HCT116 (cell line): ENCODE measurements at regions not wholly inside any gene's neighbourhood (a gene's known extent, or its start where the extent isn't known, plus 50 kb on each side); places are given as distances from the start of the nearest gene placed in this dataset.

Experiments used
- ATAC-seq: fragments of 200-7000 bp; cut with Tn5 transposase; 2 replicates; pipeline ENCODE4 v1.9.1; 2020; ENCODE audit warnings: mild to moderate bottlenecking, moderate library complexity
- BruUV-seq: library from RNA; stranded (reverse); fragments of 400-500 nt; replicated peaks from 2 replicates; lab custom pipeline; 2021; lab: Mats Ljungman, UMichigan
- CTCF ChIA-PET: fragments of 300-600 bp; sonication (Branson Sonifier 250); formaldehyde crosslinking; loops from one replicate; lab custom pipeline; 2021; ENCODE audit warnings: antibody characterized with exemption; lab: Charles Lee
- POLR2A ChIA-PET: fragments of 300-600, 350-600 bp; sonication (Branson Sonifier 250); formaldehyde crosslinking; loops from one replicate; lab custom pipeline; 2021; ENCODE audit warnings: antibody characterized with exemption; lab: Charles Lee
- RAD21 ChIA-PET, 2 experiments: fragments of 300-600 bp; sonication (Branson Sonifier 250); formaldehyde crosslinking; loops; one replicate each; lab custom pipeline; 2023; ENCODE audit warnings: low total read pairs in 2 of 2; ENCODE audit not compliant: uncharacterized antibody in 2 of 2, unreplicated experiment in 2 of 2, low non-redundant PET in 1 of 2; lab: Charles Lee
- DNase-seq: peaks from one replicate; pipeline ENCODE4 v3.0.0-alpha.2; 2010; ENCODE audit warnings: low read depth, low spot score
- H2AFZ ChIP-seq: fragments of 200-600 bp; shearing (Covaris generic), sonication (generic); 2 replicates; pipeline ENCODE4 v1.6.1; 2017; ENCODE audit warnings: low read depth, mixed run types, mixed read lengths, antibody characterized with exemption, low read length; ENCODE audit not compliant: poor library complexity, severe bottlenecking
- H3K27ac ChIP-seq: 2 replicates; pipeline ENCODE4 v1.5.1; 2012; ENCODE audit warnings: low read depth, low read length
- H3K27me3 ChIP-seq: fragments of 200-600 bp; sonication (generic); 2 replicates; pipeline ENCODE4 v1.6.1; 2016; ENCODE audit warnings: mixed run types, low read length, mixed read lengths; ENCODE audit not compliant: insufficient read depth
- H3K36me3 ChIP-seq, 2 experiments: fragments of 200-500 bp in 1 of 2; fragments of 200-600 bp in 1 of 2; sonication (Bioruptor generic) in 1 of 2; sonication (generic) in 1 of 2; 2 replicates each; pipeline versions ENCODE4 v1.5.1 to v1.6.1; 2014 to 2016; ENCODE audit warnings: low read length in 2 of 2, inconsistent platforms in 1 of 2, mixed read lengths in 1 of 2, mixed run types in 1 of 2; ENCODE audit not compliant: insufficient read depth in 2 of 2, control insufficient read depth in 1 of 2
- H3K4me1 ChIP-seq, 2 experiments: fragments of 200-600 bp in 1 of 2; sonication (generic) in 1 of 2; 2 replicates each; pipeline versions ENCODE4 v1.5.1 to v1.6.1; 2012 to 2017; ENCODE audit warnings: low read length in 2 of 2, inconsistent platforms in 1 of 2, mild to moderate bottlenecking in 1 of 2, mixed read lengths in 1 of 2, mixed run types in 1 of 2, moderate library complexity in 1 of 2; ENCODE audit not compliant: insufficient read depth in 2 of 2, control insufficient read depth in 1 of 2
- H3K4me2 ChIP-seq: fragments of 200-600 bp; sonication (generic); 2 replicates; pipeline ENCODE4 v1.6.1; 2017; ENCODE audit warnings: mixed run types, low read length, mixed read lengths
- H3K4me3 ChIP-seq, 2 experiments: fragments of 200-600 bp in 1 of 2; sonication (generic) in 1 of 2; replicated peaks in 1 of 2; 2 replicates each; pipeline ENCODE4 v1.5.1; 2011 to 2016; ENCODE audit warnings: low read length in 2 of 2, control low read depth in 1 of 2, low read depth in 1 of 2, mild to moderate bottlenecking in 1 of 2, mixed read lengths in 1 of 2, mixed run types in 1 of 2
- H3K79me2 ChIP-seq: fragments of 200-600 bp; sonication (generic); 2 replicates; pipeline ENCODE4 v1.6.1; 2017; ENCODE audit warnings: mild to moderate bottlenecking, mixed run types, low read length, moderate library complexity, mixed read lengths; ENCODE audit not compliant: insufficient read depth
- H3K9ac ChIP-seq: fragments of 200-600 bp; sonication (generic); 2 replicates; pipeline ENCODE4 v1.6.1; 2016; ENCODE audit warnings: low read length, mixed read lengths
- H3K9me2 ChIP-seq: fragments of 200-600 bp; sonication (generic), shearing (Covaris generic); 2 replicates; pipeline ENCODE4 v1.6.1; 2017; ENCODE audit warnings: mixed run types, mild to moderate bottlenecking, moderate library complexity; ENCODE audit not compliant: insufficient read depth
- H3K9me3 ChIP-seq, 2 experiments: fragments of 200-500 bp in 1 of 2; fragments of 200-600 bp in 1 of 2; sonication (Bioruptor generic) in 1 of 2; sonication (generic) in 1 of 2; 2 replicates each; pipeline ENCODE4 v1.6.1; 2014 to 2017; ENCODE audit warnings: low read length in 2 of 2, mixed read lengths in 2 of 2, inconsistent platforms in 1 of 2, low read depth in 1 of 2, mild to moderate bottlenecking in 1 of 2, mixed run types in 1 of 2, moderate library complexity in 1 of 2; ENCODE audit not compliant: control insufficient read depth in 1 of 2, insufficient read depth in 1 of 2
- H4K20me1 ChIP-seq: fragments of 200-600 bp; sonication (generic), shearing (Covaris generic); 2 replicates; pipeline ENCODE4 v1.6.1; 2017; ENCODE audit warnings: mixed run types, mild to moderate bottlenecking, moderate library complexity; ENCODE audit not compliant: insufficient read depth
- ATF3 ChIP-seq: IDR thresholded peaks from 2 replicates; pipeline ENCODE4 v1.6.1; 2012
- CBX3 ChIP-seq: IDR thresholded peaks from 2 replicates; pipeline ENCODE4 v1.6.1; 2012; ENCODE audit warnings: low read depth
- CEBPB ChIP-seq: IDR thresholded peaks from 2 replicates; pipeline ENCODE4 v1.6.1; 2012; ENCODE audit warnings: low read depth
- CTCF ChIP-seq, 3 experiments: fragments of 200-600 bp in 1 of 3; sonication (generic) in 1 of 3; IDR thresholded peaks in 2 of 3; conservative IDR thresholded peaks in 1 of 3; 2 replicates each; pipeline ENCODE4 v1.5.1; 2012 to 2017; ENCODE audit warnings: low read depth in 2 of 3, low read length in 2 of 3, antibody characterized with exemption in 1 of 3, borderline replicate concordance in 1 of 3, control low read depth in 1 of 3, mild to moderate bottlenecking in 1 of 3, mixed read lengths in 1 of 3, mixed run types in 1 of 3, moderate library complexity in 1 of 3; ENCODE audit not compliant: insufficient read depth in 1 of 3
- EGR1 ChIP-seq: IDR thresholded peaks from 2 replicates; pipeline ENCODE4 v1.6.1; 2012; ENCODE audit warnings: low read depth
- ELF1 ChIP-seq: IDR thresholded peaks from 2 replicates; pipeline ENCODE4 v1.6.1; 2012; ENCODE audit warnings: low read depth, borderline replicate concordance
- EZH2phosphoT487 ChIP-seq: fragments of 200-600 bp; IDR thresholded peaks from 2 replicates; pipeline ENCODE4 v1.6.1; 2018; ENCODE audit warnings: antibody characterized with exemption, borderline replicate concordance
- FOSL1 ChIP-seq: IDR thresholded peaks from 2 replicates; pipeline ENCODE4 v1.6.1; 2012; ENCODE audit warnings: low read depth
- JUND ChIP-seq: IDR thresholded peaks from 2 replicates; pipeline ENCODE4 v1.6.1; 2012
- MAX ChIP-seq: IDR thresholded peaks from 2 replicates; pipeline ENCODE4 v1.6.1; 2012
- POLR2A ChIP-seq: IDR thresholded peaks from 2 replicates; pipeline ENCODE4 v1.7.0; 2011; ENCODE audit warnings: borderline replicate concordance; ENCODE audit not compliant: insufficient read depth, insufficient read length; ENCODE audit errors: extremely low read depth
- POLR2AphosphoS5 ChIP-seq: IDR thresholded peaks from 2 replicates; pipeline ENCODE4 v1.6.1; 2011; ENCODE audit warnings: mild to moderate bottlenecking, low read depth, low read length, moderate library complexity
- RAD21 ChIP-seq: IDR thresholded peaks from 2 replicates; pipeline ENCODE4 v1.6.1; 2012; ENCODE audit warnings: low read depth, mild to moderate bottlenecking
- REST ChIP-seq: IDR thresholded peaks from 2 replicates; pipeline ENCODE4 v1.6.1; 2012; ENCODE audit warnings: low read depth
- SIN3A ChIP-seq: IDR thresholded peaks from 2 replicates; pipeline ENCODE4 v1.6.1; 2012; ENCODE audit warnings: low read depth
- SP1 ChIP-seq: IDR thresholded peaks from 2 replicates; pipeline ENCODE4 v1.6.1; 2012; ENCODE audit warnings: low read depth
- SRF ChIP-seq: IDR thresholded peaks from 2 replicates; pipeline ENCODE4 v1.6.1; 2012; ENCODE audit warnings: low read depth
- YY1 ChIP-seq: IDR thresholded peaks from 2 replicates; pipeline ENCODE4 v1.6.1; 2011; ENCODE audit warnings: low read length, low read depth, moderate library complexity, mild to moderate bottlenecking; ENCODE audit not compliant: insufficient replicate concordance; ENCODE audit errors: extremely low read depth
- ZFX ChIP-seq: fragments of 450-650 bp; IDR thresholded peaks from 2 replicates; pipeline ENCODE4 v1.6.1; 2017
- ZNF274 ChIP-seq: fragments of 200-500 bp; sonication (Bioruptor generic); IDR thresholded peaks from 2 replicates; pipeline ENCODE4 v1.6.1; 2014; ENCODE audit warnings: mild to moderate bottlenecking, low read depth, low read length, inconsistent platforms
- intact Hi-C: fragments of 100-400 bp; cut with micrococcal nuclease; formaldehyde crosslinking; loops from 2 replicates; pipeline ENCODE4 v1.10.0; 2022

GRCh38 chr2:125264453-125264852, 1239.4 kb downstream of the CNTNAP5 start (continued):
- TF ChIP-seq MAX (no peak), ATF3 (no peak), SRF (no peak), ELF1 (no peak), POLR2AphosphoS5 (no peak), JUND (no peak), FOSL1 (no peak), ZNF274 (no peak), ZFX (no peak)

GRCh38 chr2:125267683-125268082, 1242.6 kb downstream of the CNTNAP5 start:
- ChIA-PET RAD21 (no interaction called here), CTCF (no interaction called here), POLR2A (no interaction called here)
- H3K4me1 ChIP-seq = no peaks in the 10 kb centered on the region
- no peaks in the 10 kb centered on the region for H3K36me3 ChIP-seq
- H3K9ac ChIP-seq = no peak overlapping the region
- ATAC-seq (no peak), DNase-seq (no peak)
- H3K27me3 ChIP-seq = no peaks in the 10 kb centered on the region
- no peaks in the 10 kb centered on the region for H3K79me2 ChIP-seq
- no peak overlapping the region for H2AFZ ChIP-seq
- peaks cover 0 to 12% of the 10 kb centered on the region in 2 experiments; a peak in 2 of 4 replicates for H3K9me3 ChIP-seq
- H3K4me2 ChIP-seq = no peak overlapping the region
- H4K20me1 ChIP-seq = no peaks in the 10 kb centered on the region
- no peak overlapping the region for H3K4me3 ChIP-seq
- H3K27ac ChIP-seq = no peak overlapping the region
- BruUV-seq = no TSS peak
- H3K9me2 ChIP-seq = no peaks in the 10 kb centered on the region
- intact Hi-C loops = no loop called here
- TF ChIP-seq SP1 (no peak), EZH2phosphoT487 (no peak), SIN3A (no peak), SRF (no peak), POLR2AphosphoS5 (no peak), CTCF (IDR thresholded peaks at IDR 0.05 in 2 of 3, conservative IDR thresholded peaks at IDR 0.05 in 1 of 3; ENCODE audit: borderline replicate concordance in 1 of 3, insufficient read depth in 1 of 3, low read depth in 2 of 3, low read length in 2 of 3) (no peak), REST (no peak), CBX3 (no peak), EGR1 (no peak), RAD21 (no peak), FOSL1 (no peak), ELF1 (no peak), YY1 (no peak), POLR2A (no peak), ZNF274 (no peak), MAX (no peak), CEBPB (no peak)
